LNCaP clone FGC (cell line): ENCODE measurements at regions not wholly inside any gene's neighbourhood (a gene's known extent, or its start where the extent isn't known, plus 50 kb on each side); places are given as distances from the start of the nearest gene placed in this dataset.

Source experiments
- DNase-seq: peaks from one replicate; pipeline ENCODE4 v3.0.0-alpha.2; 2011; ENCODE audit warnings: low read depth
- H3K4me3 ChIP-seq: 2 replicates; pipeline ENCODE4 v1.5.1; 2011; ENCODE audit warnings: mild to moderate bottlenecking, low read depth, low read length, control low read depth
- CTCF ChIP-seq: IDR thresholded peaks from 2 replicates; pipeline ENCODE4 v1.5.1; 2012; ENCODE audit warnings: mild to moderate bottlenecking; ENCODE audit not compliant: control insufficient read depth, insufficient read depth; ENCODE audit errors: extremely low read depth

- DNase-seq, result no peak
- no peak for TF ChIP-seq CTCF
- H3K4me3 ChIP-seq, result no peak overlapping the region
Observed at GRCh38 chr5:74187757-74188156, 452.8 kb downstream of the ENC1 start.

GRCh38 chr5:74186356-74187315 lies 453.9 kb downstream of the ENC1 start:
- no peak for TF ChIP-seq CTCF
- H3K4me3 ChIP-seq, result no peak overlapping the region
- DNase-seq, result no peak

GRCh38 chr5:74185599-74185998 lies 454.9 kb downstream of the ENC1 start:
- H3K4me3 ChIP-seq, result no peak overlapping the region
- peak; percentile 42 for DNase-seq
- TF ChIP-seq CTCF, result no peak

GRCh38 chr5:74184649-74185048 lies 455.9 kb downstream of the ENC1 start:
- H3K4me3 ChIP-seq, result no peak overlapping the region
- DNase-seq, result no peak
- TF ChIP-seq CTCF, result no peak

GRCh38 chr5:74183041-74183440 lies 457.5 kb downstream of the ENC1 start:
- no peak for DNase-seq
- no peak overlapping the region for H3K4me3 ChIP-seq
- TF ChIP-seq CTCF, result no peak

- no peak for TF ChIP-seq CTCF
- DNase-seq, result no peak
- H3K4me3 ChIP-seq, result no peak overlapping the region
Observed at GRCh38 chr5:74182603-74183002, 457.9 kb downstream of the ENC1 start.
